PC-9 (cell line): ENCODE measurements at regions not wholly inside any gene's neighbourhood (a gene's known extent, or its start where the extent isn't known, plus 50 kb on each side); places are given as distances from the start of the nearest gene placed in this dataset.

Experiments used
- BruUV-seq: library from RNA; stranded (reverse); fragments of 400-500 nt; replicated peaks from 2 replicates; lab custom pipeline; 2021; lab: Mats Ljungman, UMichigan
- CTCF ChIA-PET: fragments of 300-600 bp; sonication (Branson Sonifier 250); formaldehyde crosslinking; loops from one replicate; lab custom pipeline; 2022; ENCODE audit warnings: antibody characterized with exemption; lab: Charles Lee
- POLR2A ChIA-PET: fragments of 300-600 bp; sonication (Branson Sonifier 250); formaldehyde crosslinking; loops from one replicate; lab custom pipeline; 2022; ENCODE audit warnings: antibody characterized with exemption; ENCODE audit not compliant: unreplicated experiment; lab: Charles Lee
- DNase-seq, 2 experiments: peaks; one replicate each; pipeline versions ENCODE4 v3.0.0 to v3.0.0-alpha.2; 2015 to 2022; ENCODE audit warnings: mixed read lengths in 1 of 2
- H2AFZ ChIP-seq: fragments of 200-600 bp; sonication (generic); 2 replicates; pipeline ENCODE4 v1.8.1; 2017; ENCODE audit warnings: antibody characterized with exemption
- H3F3A ChIP-seq: fragments of 200-600 bp; sonication (generic); 2 replicates; pipeline ENCODE4 v1.8.1; 2017; ENCODE audit warnings: antibody characterized with exemption, mild to moderate bottlenecking, low read depth; ENCODE audit not compliant: insufficient read depth
- H3K27ac ChIP-seq: fragments of 200-600 bp; sonication (generic); 2 replicates; pipeline ENCODE4 v1.6.1; 2016; ENCODE audit warnings: mixed run types
- H3K27me3 ChIP-seq: fragments of 200-600 bp; sonication (generic); 2 replicates; pipeline ENCODE4 v1.6.1; 2016; ENCODE audit warnings: low read depth, mixed run types; ENCODE audit not compliant: insufficient read depth
- H3K36me3 ChIP-seq: fragments of 200-600 bp; sonication (generic); 2 replicates; pipeline ENCODE4 v1.6.1; 2016; ENCODE audit warnings: low read depth, mixed run types
- H3K4me1 ChIP-seq: fragments of 200-600 bp; sonication (generic); replicated peaks from 2 replicates; pipeline ENCODE4 v1.6.1; 2016; ENCODE audit warnings: mixed run types; ENCODE audit not compliant: insufficient read depth
- H3K4me2 ChIP-seq: fragments of 200-600 bp; sonication (generic); 2 replicates; pipeline ENCODE4 v1.6.1; 2017; ENCODE audit warnings: mixed run types
- H3K4me3 ChIP-seq: fragments of 200-600 bp; sonication (generic); 2 replicates; pipeline ENCODE4 v1.6.1; 2016; ENCODE audit warnings: mixed run types
- H3K79me2 ChIP-seq: fragments of 200-600 bp; sonication (generic); 2 replicates; pipeline ENCODE4 v1.6.1; 2017; ENCODE audit warnings: low read depth, mixed run types
- H3K9me2 ChIP-seq: fragments of 200-600 bp; sonication (generic); 2 replicates; pipeline ENCODE4 v1.8.1; 2017; ENCODE audit warnings: mild to moderate bottlenecking; ENCODE audit not compliant: insufficient read depth
- H3K9me3 ChIP-seq: fragments of 200-600 bp; sonication (generic); 2 replicates; pipeline ENCODE4 v1.8.1; 2016; ENCODE audit warnings: low read depth; ENCODE audit not compliant: insufficient read depth
- H4K20me1 ChIP-seq: fragments of 200-600 bp; sonication (generic); 2 replicates; pipeline ENCODE4 v1.8.1; 2017; ENCODE audit not compliant: insufficient read depth
- CTCF ChIP-seq: fragments of 200-600 bp; sonication (generic); conservative IDR thresholded peaks from 2 replicates; pipeline ENCODE4 v1.6.1; 2017; ENCODE audit warnings: mixed run types, antibody characterized with exemption, mild to moderate bottlenecking, moderate library complexity
- EZH2 ChIP-seq: fragments of 200-600 bp; sonication (generic); IDR thresholded peaks from 2 replicates; pipeline ENCODE4 v1.8.0; 2017; ENCODE audit warnings: antibody characterized with exemption, low read depth
- intact Hi-C: fragments of 100-400 bp; cut with micrococcal nuclease; formaldehyde crosslinking; loops from one replicate; pipeline ENCODE4 v1.10.0; 2022; ENCODE audit not compliant: unreplicated experiment

GRCh38 chr9:105039175-105039799 is 111.3 kb upstream of the ABCA1 start:
- no TSS peak for BruUV-seq
- TF ChIP-seq CTCF (no peak), EZH2 (no peak)
- no peaks in the 10 kb centered on the region for H3K9me2 ChIP-seq
- H3K27ac ChIP-seq, result no peak overlapping the region
- H3K4me1 ChIP-seq, result no peaks in the 10 kb centered on the region
- no peaks in the 10 kb centered on the region for H3K36me3 ChIP-seq
- H3K9me3 ChIP-seq, result 0 out of 2 replicates have a peak, but pooled peaks cover 3% of the 10 kb centered on the region
- DNase-seq, result no peak
- no peak overlapping the region for H3K4me2 ChIP-seq
- no peaks in the 10 kb centered on the region for H3K79me2 ChIP-seq
- H4K20me1 ChIP-seq, result no peaks in the 10 kb centered on the region
- no peaks in the 10 kb centered on the region for H3F3A ChIP-seq
- no peak overlapping the region for H2AFZ ChIP-seq
- POLR2A ChIA-PET, result no interaction called here
- intact Hi-C loops, result no loop called here
- no peak overlapping the region for H3K4me3 ChIP-seq
- CTCF ChIA-PET, result no interaction called here
- H3K27me3 ChIP-seq, result no peaks in the 10 kb centered on the region

- no peaks in the 10 kb centered on the region for H3K9me2 ChIP-seq
- ChIA-PET CTCF (no interaction called here), POLR2A (interaction anchor here (0.6 kb wide), 1 partner anchor 142 kb away, joined by 6 read pairs; no protein-coding TSS in a partner anchor)
- no peaks in the 10 kb centered on the region for H3K4me1 ChIP-seq
- no peaks in the 10 kb centered on the region for H3K27me3 ChIP-seq
- H3K4me3 ChIP-seq, result no peak overlapping the region
- H3K4me2 ChIP-seq, result no peak overlapping the region
- no peak overlapping the region for H3K27ac ChIP-seq
- H3K9me3 ChIP-seq, result no peaks in the 10 kb centered on the region
- no peak for TF ChIP-seq EZH2
- TF ChIP-seq CTCF, result no peak
- no peaks in the 10 kb centered on the region for H3F3A ChIP-seq
- intact Hi-C loops, result no loop called here
- H2AFZ ChIP-seq, result no peak overlapping the region
- no peaks in the 10 kb centered on the region for H3K79me2 ChIP-seq
- DNase-seq, result no peak
- H4K20me1 ChIP-seq, result no peaks in the 10 kb centered on the region
- no TSS peak for BruUV-seq
- H3K36me3 ChIP-seq, result no peaks in the 10 kb centered on the region
Observed at GRCh38 chr9:105043370-105043936, 115.5 kb upstream of the ABCA1 start.

- H3K9me2 ChIP-seq, result no peaks in the 10 kb centered on the region
- no peaks in the 10 kb centered on the region for H3K36me3 ChIP-seq
- H3K27me3 ChIP-seq, result no peaks in the 10 kb centered on the region
- no peak overlapping the region for H3K27ac ChIP-seq
- no peaks in the 10 kb centered on the region for H3K79me2 ChIP-seq
- H3K4me3 ChIP-seq, result no peak overlapping the region
- no peak overlapping the region for H2AFZ ChIP-seq
- intact Hi-C loops, result no loop called here
- POLR2A ChIA-PET, result no interaction called here
- CTCF ChIA-PET, result no interaction called here
- no peaks in the 10 kb centered on the region for H3F3A ChIP-seq
- TF ChIP-seq EZH2, result no peak
- no peak for TF ChIP-seq CTCF
- H4K20me1 ChIP-seq, result no peaks in the 10 kb centered on the region
- H3K9me3 ChIP-seq, result no peaks in the 10 kb centered on the region
- no TSS peak for BruUV-seq
- H3K4me1 ChIP-seq, result no peaks in the 10 kb centered on the region
- no peak for DNase-seq
- H3K4me2 ChIP-seq, result no peak overlapping the region
Observed at GRCh38 chr9:105044518-105044917, 116.6 kb upstream of the ABCA1 start.
